A673 (cell line): ENCODE measurements at regions not wholly inside any gene's neighbourhood (a gene's known extent, or its start where the extent isn't known, plus 50 kb on each side); places are given as distances from the start of the nearest gene placed in this dataset.

Experiments
- BruUV-seq: library from RNA; stranded (reverse); fragments of 400-500 nt; replicated peaks from 2 replicates; lab custom pipeline; 2021; lab: Mats Ljungman, UMichigan
- CTCF ChIA-PET: fragments of 300-600 bp; sonication (Branson Sonifier 250); formaldehyde crosslinking; loops from one replicate; lab custom pipeline; 2022; ENCODE audit warnings: antibody characterized with exemption; lab: Charles Lee
- POLR2A ChIA-PET: fragments of 300-600 bp; sonication (Branson Sonifier 250); formaldehyde crosslinking; loops from one replicate; lab custom pipeline; 2022; ENCODE audit warnings: antibody characterized with exemption; ENCODE audit not compliant: low non-redundant PET; lab: Charles Lee
- DNase-seq: peaks from one replicate; pipeline ENCODE4 v3.0.0-alpha.2; 2015; ENCODE audit warnings: low spot score
- H3K27ac ChIP-seq: fragments of 200-600 bp; sonication (generic); 2 replicates; pipeline ENCODE4 v1.5.1; 2016; ENCODE audit warnings: mixed run types, low read depth, mild to moderate bottlenecking, mixed read lengths, antibody characterized with exemption, low read length; ENCODE audit not compliant: poor library complexity, severe bottlenecking
- H3K27me3 ChIP-seq: fragments of 200-600 bp; sonication (generic); replicated peaks from 2 replicates; pipeline ENCODE4 v1.6.1; 2017; ENCODE audit warnings: mixed run types, low read depth, mild to moderate bottlenecking, mixed read lengths, antibody characterized with exemption, low read length; ENCODE audit not compliant: insufficient read depth, poor library complexity
- H3K36me3 ChIP-seq: fragments of 200-600 bp; sonication (generic); 2 replicates; pipeline ENCODE4 v1.6.1; 2016; ENCODE audit warnings: mixed run types, mild to moderate bottlenecking, mixed read lengths, antibody characterized with exemption, low read length; ENCODE audit not compliant: insufficient read depth, poor library complexity, severe bottlenecking
- H3K4me1 ChIP-seq: fragments of 200-600 bp; sonication (generic); 2 replicates; pipeline ENCODE4 v1.6.1; 2017; ENCODE audit warnings: mixed run types, mild to moderate bottlenecking, mixed read lengths, antibody characterized with exemption, low read length; ENCODE audit not compliant: insufficient read depth, poor library complexity, severe bottlenecking
- H3K4me3 ChIP-seq: fragments of 200-600 bp; sonication (generic); 2 replicates; pipeline ENCODE4 v1.5.1; 2016; ENCODE audit warnings: low read depth, mixed run types, mild to moderate bottlenecking, mixed read lengths, low read length; ENCODE audit not compliant: poor library complexity, severe bottlenecking
- H3K9me3 ChIP-seq: fragments of 200-600 bp; sonication (generic); 2 replicates; pipeline ENCODE4 v1.6.1; 2016; ENCODE audit warnings: mixed run types, low read depth, mild to moderate bottlenecking, mixed read lengths, antibody characterized with exemption, low read length; ENCODE audit not compliant: poor library complexity, severe bottlenecking
- EZH2 ChIP-seq: fragments of 200-600 bp; sonication (generic); IDR thresholded peaks from 2 replicates; pipeline ENCODE4 v1.6.1; 2017; ENCODE audit warnings: borderline replicate concordance, low read depth, mild to moderate bottlenecking, mixed read lengths, antibody characterized with exemption, low read length; ENCODE audit not compliant: poor library complexity, severe bottlenecking
- intact Hi-C: fragments of 100-400 bp; cut with micrococcal nuclease; formaldehyde crosslinking; loops from one replicate; pipeline ENCODE4 v1.10.0; 2022; ENCODE audit not compliant: unreplicated experiment
- TF ChIP-seq, protein P1 (sequence below): fragments of 300-800, 200-600 bp; sonication (generic); conservative IDR thresholded peaks from 2 replicates; pipeline ENCODE4 v1.5.1; 2017; ENCODE audit warnings: low read depth, mild to moderate bottlenecking, antibody characterized with exemption, low read length, moderate library complexity, mixed read lengths

GRCh38 chr20:11128220-11128718 is 454.5 kb upstream of the JAG1 start:
- DNase-seq = no peak
- H3K9me3 ChIP-seq = no peaks in the 10 kb centered on the region
- POLR2A ChIA-PET = no interaction called here
- H3K4me1 ChIP-seq = no peaks in the 10 kb centered on the region
- TF ChIP-seq EZH2 = no peak
- TF ChIP-seq, protein P1, sequence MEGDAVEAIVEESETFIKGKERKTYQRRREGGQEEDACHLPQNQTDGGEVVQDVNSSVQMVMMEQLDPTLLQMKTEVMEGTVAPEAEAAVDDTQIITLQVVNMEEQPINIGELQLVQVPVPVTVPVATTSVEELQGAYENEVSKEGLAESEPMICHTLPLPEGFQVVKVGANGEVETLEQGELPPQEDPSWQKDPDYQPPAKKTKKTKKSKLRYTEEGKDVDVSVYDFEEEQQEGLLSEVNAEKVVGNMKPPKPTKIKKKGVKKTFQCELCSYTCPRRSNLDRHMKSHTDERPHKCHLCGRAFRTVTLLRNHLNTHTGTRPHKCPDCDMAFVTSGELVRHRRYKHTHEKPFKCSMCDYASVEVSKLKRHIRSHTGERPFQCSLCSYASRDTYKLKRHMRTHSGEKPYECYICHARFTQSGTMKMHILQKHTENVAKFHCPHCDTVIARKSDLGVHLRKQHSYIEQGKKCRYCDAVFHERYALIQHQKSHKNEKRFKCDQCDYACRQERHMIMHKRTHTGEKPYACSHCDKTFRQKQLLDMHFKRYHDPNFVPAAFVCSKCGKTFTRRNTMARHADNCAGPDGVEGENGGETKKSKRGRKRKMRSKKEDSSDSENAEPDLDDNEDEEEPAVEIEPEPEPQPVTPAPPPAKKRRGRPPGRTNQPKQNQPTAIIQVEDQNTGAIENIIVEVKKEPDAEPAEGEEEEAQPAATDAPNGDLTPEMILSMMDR = no peak
- no TSS peak for BruUV-seq
- H3K27ac ChIP-seq = no peak overlapping the region
- H3K36me3 ChIP-seq = no peaks in the 10 kb centered on the region
- no peak overlapping the region for H3K4me3 ChIP-seq
- peaks cover 8% of the 10 kb centered on the region for H3K27me3 ChIP-seq
- CTCF ChIA-PET = no interaction called here
- intact Hi-C loops = no loop called here

DNA sequence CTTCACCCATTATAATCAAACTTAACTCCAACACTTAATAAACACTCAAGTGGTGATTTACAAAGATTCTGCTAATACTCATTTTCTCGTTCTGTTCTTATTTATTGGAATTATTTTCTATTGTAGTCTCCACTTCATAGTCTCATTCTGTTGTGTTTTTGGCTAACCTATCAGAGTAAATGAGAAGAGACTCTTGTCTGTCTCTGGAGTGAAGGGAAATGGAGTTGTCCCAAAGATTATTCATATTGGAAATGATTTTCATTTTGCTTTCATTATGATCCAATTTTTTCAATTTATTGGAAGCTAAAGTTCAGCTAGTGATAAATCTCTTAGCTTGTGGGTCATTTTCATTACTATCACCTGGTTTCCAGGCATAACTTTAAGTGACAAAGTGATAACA is 454.9 kb upstream of the JAG1 start:
- ChIA-PET POLR2A (no interaction called here), CTCF (no interaction called here)
- Histone ChIP-seq H3K9me3 (no peaks in the 10 kb centered on the region), H3K36me3 (no peaks in the 10 kb centered on the region), H3K27ac (no peak overlapping the region), H3K4me3 (no peak overlapping the region), H3K27me3 (peaks cover 8% of the 10 kb centered on the region), H3K4me1 (no peaks in the 10 kb centered on the region)
- TF ChIP-seq, protein P1 = no peak
- no peak for TF ChIP-seq EZH2
- no TSS peak for BruUV-seq
- intact Hi-C loops = no loop called here
- DNase-seq = no peak

GRCh38 chr20:11130554-11131166 is 456.9 kb upstream of the JAG1 start:
- POLR2A ChIA-PET = no interaction called here
- no peak for DNase-seq
- Histone ChIP-seq H3K27ac (no peak overlapping the region), H3K4me3 (no peak overlapping the region), H3K4me1 (no peaks in the 10 kb centered on the region), H3K36me3 (no peaks in the 10 kb centered on the region), H3K27me3 (peaks cover 11% of the 10 kb centered on the region), H3K9me3 (no peaks in the 10 kb centered on the region)
- intact Hi-C loops = no loop called here
- TF ChIP-seq, protein P1 = no peak
- no peak for TF ChIP-seq EZH2
- CTCF ChIA-PET = no interaction called here
- no TSS peak for BruUV-seq
